Right hindlimb (tissue), 1 donor: ENCODE measurements at regions not wholly inside any gene's neighbourhood (a gene's known extent, or its start where the extent isn't known, plus 50 kb on each side); places are given as distances from the start of the nearest gene placed in this dataset.
"Not testable (repeated sequence)": the region's sequence is repeated elsewhere in the genome, so short reads cannot be mapped to it uniquely, and the experiment has no call there.

Experiments
- DNase-seq: peaks from one replicate; pipeline ENCODE4 v3.0.0-alpha.2; 2018

GRCh38 chr3:72269475-72269874, 484.5 kb upstream of the PROK2 start:
- no peak for DNase-seq

- not testable (repeated sequence) for DNase-seq
These were observed 482.1 kb upstream of the PROK2 start for GRCh38 chr3:72266921-72267524.

GRCh38 chr3:72266016-72266370, 481.0 kb upstream of the PROK2 start:
- DNase-seq = no peak

GRCh38 chr3:72265256-72266015, 480.5 kb upstream of the PROK2 start:
- no peak for DNase-seq

GRCh38 chr3:72263223-72263990, 478.5 kb upstream of the PROK2 start:
- DNase-seq = no peak

- no peak for DNase-seq
These were observed 477.8 kb upstream of the PROK2 start for GRCh38 chr3:72262736-72263135.

GRCh38 chr3:72261566-72262564, 476.9 kb upstream of the PROK2 start:
- no peak for DNase-seq

GRCh38 chr3:72260588-72260910, 475.6 kb upstream of the PROK2 start:
- no peak for DNase-seq

GRCh38 chr3:72259755-72260587, 475.0 kb upstream of the PROK2 start:
- no peak for DNase-seq

- peak; percentile 55 for DNase-seq
These were observed 473.6 kb upstream of the PROK2 start for GRCh38 chr3:72258361-72259141.

GRCh38 chr3:72257738-72258137, 472.8 kb upstream of the PROK2 start:
- no peak for DNase-seq

GRCh38 chr3:72257203-72257602, 472.3 kb upstream of the PROK2 start:
- DNase-seq = no peak

- no peak for DNase-seq
These were observed 471.8 kb upstream of the PROK2 start for GRCh38 chr3:72256716-72257115.

GRCh38 chr3:72255791-72256559, 471.0 kb upstream of the PROK2 start:
- DNase-seq = peak; percentile 68

- peak; percentile 73 for DNase-seq
These were observed 470.2 kb upstream of the PROK2 start for GRCh38 chr3:72255191-72255590.

GRCh38 chr3:72254483-72254882, 469.5 kb upstream of the PROK2 start:
- no peak for DNase-seq

- DNase-seq = no peak
These were observed 465.8 kb upstream of the PROK2 start for GRCh38 chr3:72250725-72251124.

- DNase-seq = no peak
These were observed 463.9 kb upstream of the PROK2 start for GRCh38 chr3:72248869-72249268.

- DNase-seq = no peak
These were observed 463.4 kb upstream of the PROK2 start for GRCh38 chr3:72248389-72248761.

- DNase-seq = peak; percentile 56
These were observed 462.9 kb upstream of the PROK2 start for GRCh38 chr3:72247645-72248388.
